Spleen (tissue), 11 donors: ENCODE measurements at regions not wholly inside any gene's neighbourhood (a gene's known extent, or its start where the extent isn't known, plus 50 kb on each side); places are given as distances from the start of the nearest gene placed in this dataset.

Experiments used
- DNase-seq: peaks from one replicate; pipeline ENCODE4 v3.0.0-alpha.2; 2020
- H3K27ac ChIP-seq, 8 donors: fragments of 200-600 bp; sonication (generic) in 7 of 8; 1 replicate in 4 of 8; 2 replicates in 4 of 8; pipeline versions ENCODE4 v1.5.0 to v1.8.0; 2016 to 2021; ENCODE audit warnings: inconsistent platforms in 4 of 8, mild to moderate bottlenecking in 4 of 8, moderate library complexity in 1 of 8
- H3K27me3 ChIP-seq, 7 donors: fragments of 200-600 bp; sonication (generic) in 6 of 7; replicated peaks in 1 of 7; 1 replicate in 4 of 7; 2 replicates in 3 of 7; pipeline versions ENCODE4 v1.5.0 to v1.8.0; 2016 to 2021; ENCODE audit warnings: inconsistent platforms in 3 of 7, mild to moderate bottlenecking in 1 of 7
- H3K36me3 ChIP-seq, 6 donors: fragments of 200-600 bp; sonication (generic) in 5 of 6; 1 replicate in 4 of 6; 2 replicates in 2 of 6; pipeline versions ENCODE4 v1.5.0 to v1.8.0; 2016 to 2021; ENCODE audit warnings: inconsistent platforms in 2 of 6
- H3K4me1 ChIP-seq, 6 donors: fragments of 200-600 bp; sonication (generic) in 5 of 6; 1 replicate in 3 of 6; 2 replicates in 3 of 6; pipeline versions ENCODE4 v1.5.0 to v1.8.0; 2016 to 2021; ENCODE audit warnings: inconsistent platforms in 3 of 6
- H3K4me3 ChIP-seq, 8 donors: fragments of 200-600 bp; sonication (generic) in 7 of 8; 1 replicate in 4 of 8; 2 replicates in 4 of 8; pipeline versions ENCODE4 v1.5.0 to v1.8.0; 2016 to 2021; ENCODE audit warnings: inconsistent platforms in 4 of 8, mild to moderate bottlenecking in 4 of 8, moderate library complexity in 2 of 8
- H3K9me3 ChIP-seq, 8 donors: fragments of 200-600 bp; sonication (generic) in 7 of 8; 1 replicate in 4 of 8; 2 replicates in 4 of 8; pipeline versions ENCODE4 v1.5.0 to v1.8.0; 2016 to 2021; ENCODE audit warnings: inconsistent platforms in 4 of 8
- POLR2A ChIP-seq, 3 donors: fragments of 450-650 bp; IDR thresholded peaks; one replicate each; pipeline ENCODE4 v1.5.1; 2017; ENCODE audit warnings: antibody characterized with exemption in 3 of 3, mild to moderate bottlenecking in 1 of 3
- POLR2AphosphoS5 ChIP-seq, 3 donors: sonication (generic); formaldehyde crosslinking; IDR thresholded peaks; one replicate each; pipeline ENCODE4 v1.5.1; 2017; ENCODE audit warnings: antibody characterized with exemption in 3 of 3
- WGBS, 5 donors: extraction: QIAGEN DNeasy Blood & Tissue Kit in 3 of 5; methylation state at CpG; one replicate each; pipeline versions ENCODE4 v1.1.5 to v1.1.7; 2013 to 2018; 5-methylcytosine and 5-hydroxymethylcytosine counted together
- intact Hi-C: fragments of 100-400 bp; cut with DNase I; formaldehyde crosslinking; loops from one replicate; pipeline ENCODE4 v1.15.0; 2023; ENCODE audit warnings: low total_unique reads
- TF ChIP-seq, protein P1 (sequence below), 11 experiments: fragments of 200-600 bp in 7 of 11; fragments of 450-650 bp in 4 of 11; sonication (generic) in 4 of 11; IDR thresholded peaks in 8 of 11; conservative IDR thresholded peaks in 3 of 11; 1 replicate in 7 of 11; 2 replicates in 4 of 11; pipeline versions ENCODE4 v1.4.0 to v1.8.0; 2016 to 2021; ENCODE audit warnings: antibody characterized with exemption in 11 of 11, inconsistent platforms in 4 of 11, mild to moderate bottlenecking in 1 of 11
- donor health status: healthy with polysubstance abuse.
- donor health status: DM: no; HTN: no; CAD: no; lungs with moderate emphysema.
- donor health status: DM: no; HTN: no; CAD: no.
- donor health status: Bipolar disorder and iron deficiency.
- donor health status: healthy.
- donor health status: DM: no; HTN: no; CAD: no.
- donor health status: DM: yes; HTN: yes; CAD: no.

DNA sequence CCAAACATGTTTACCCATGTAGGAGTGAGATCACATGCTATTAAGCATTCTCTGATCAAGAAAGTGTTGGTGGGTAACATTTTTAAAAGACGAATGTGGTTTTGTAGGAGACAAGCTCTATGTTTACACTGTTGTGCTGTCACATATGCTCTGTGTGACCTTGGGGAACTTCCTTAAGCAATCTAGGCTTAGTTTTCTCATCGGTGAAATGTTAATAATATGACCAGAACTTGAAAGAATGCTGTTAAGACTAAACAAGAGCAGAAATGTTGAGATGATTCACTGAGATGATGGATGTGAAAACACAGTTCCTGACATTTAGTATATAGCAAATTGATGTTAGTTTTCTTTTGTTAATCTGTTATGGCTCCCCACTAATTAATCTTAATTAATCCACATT is 860.9 kb upstream of the CNTNAP5 start:
- Histone ChIP-seq H3K4me1 (no peaks in the 10 kb centered on the region), H3K9me3 (peaks cover 0 to 21% (median 11%) of the 10 kb centered on the region in 8 donors), H3K27ac (no peak overlapping the region), H3K36me3 (no peaks in the 10 kb centered on the region), H3K27me3 (no peaks in the 10 kb centered on the region), H3K4me3 (no peak overlapping the region)
- DNase-seq, result no peak
- TF ChIP-seq, protein P1, sequence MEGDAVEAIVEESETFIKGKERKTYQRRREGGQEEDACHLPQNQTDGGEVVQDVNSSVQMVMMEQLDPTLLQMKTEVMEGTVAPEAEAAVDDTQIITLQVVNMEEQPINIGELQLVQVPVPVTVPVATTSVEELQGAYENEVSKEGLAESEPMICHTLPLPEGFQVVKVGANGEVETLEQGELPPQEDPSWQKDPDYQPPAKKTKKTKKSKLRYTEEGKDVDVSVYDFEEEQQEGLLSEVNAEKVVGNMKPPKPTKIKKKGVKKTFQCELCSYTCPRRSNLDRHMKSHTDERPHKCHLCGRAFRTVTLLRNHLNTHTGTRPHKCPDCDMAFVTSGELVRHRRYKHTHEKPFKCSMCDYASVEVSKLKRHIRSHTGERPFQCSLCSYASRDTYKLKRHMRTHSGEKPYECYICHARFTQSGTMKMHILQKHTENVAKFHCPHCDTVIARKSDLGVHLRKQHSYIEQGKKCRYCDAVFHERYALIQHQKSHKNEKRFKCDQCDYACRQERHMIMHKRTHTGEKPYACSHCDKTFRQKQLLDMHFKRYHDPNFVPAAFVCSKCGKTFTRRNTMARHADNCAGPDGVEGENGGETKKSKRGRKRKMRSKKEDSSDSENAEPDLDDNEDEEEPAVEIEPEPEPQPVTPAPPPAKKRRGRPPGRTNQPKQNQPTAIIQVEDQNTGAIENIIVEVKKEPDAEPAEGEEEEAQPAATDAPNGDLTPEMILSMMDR (IDR thresholded peaks at IDR 0.05 in 8 of 11, conservative IDR thresholded peaks at IDR 0.05 in 3 of 11), result no peak
- TF ChIP-seq POLR2AphosphoS5 (IDR thresholded peaks at IDR 0.05) (no peak), POLR2A (IDR thresholded peaks at IDR 0.05) (no peak)
- intact Hi-C loops, result no loop called here
- WGBS, 5 donors, result 37 to 66% (median 48%) methylated on average over 2 of the region's 2 CpGs

GRCh38 chr2:123165616-123166015 is 859.5 kb upstream of the CNTNAP5 start:
- DNase-seq, result no peak

GRCh38 chr2:123179526-123179925 is 845.6 kb upstream of the CNTNAP5 start:
- Histone ChIP-seq H3K9me3 (peaks cover 0 to 43% (median 22%) of the 10 kb centered on the region in 8 donors), H3K27me3 (no peaks in the 10 kb centered on the region), H3K36me3 (no peaks in the 10 kb centered on the region), H3K4me3 (no peak overlapping the region), H3K4me1 (no peaks in the 10 kb centered on the region), H3K27ac (no peak overlapping the region)
- 81 to 87% (median 83%) methylated on average over 3 of the region's 3 CpGs for WGBS, 5 donors
- TF ChIP-seq, protein P1 (IDR thresholded peaks at IDR 0.05 in 8 of 11, conservative IDR thresholded peaks at IDR 0.05 in 3 of 11), result no peak
- TF ChIP-seq POLR2A (IDR thresholded peaks at IDR 0.05) (no peak), POLR2AphosphoS5 (IDR thresholded peaks at IDR 0.05) (no peak)
- intact Hi-C loops, result no loop called here
- no peak for DNase-seq

More at GRCh38 chr2:123165616-123166015, 859.5 kb upstream of the CNTNAP5 start:
- Histone ChIP-seq H3K36me3 (no peaks in the 10 kb centered on the region), H3K27ac (no peak overlapping the region), H3K4me3 (no peak overlapping the region), H3K27me3 (no peaks in the 10 kb centered on the region), H3K9me3 (peaks cover 0 to 29% (median 13%) of the 10 kb centered on the region in 8 donors), H3K4me1 (no peaks in the 10 kb centered on the region)
- TF ChIP-seq POLR2A (IDR thresholded peaks at IDR 0.05), result no peak
- TF ChIP-seq, protein P1 (IDR thresholded peaks at IDR 0.05 in 8 of 11, conservative IDR thresholded peaks at IDR 0.05 in 3 of 11), result no peak
- no peak for TF ChIP-seq POLR2AphosphoS5 (IDR thresholded peaks at IDR 0.05)
- 70 to 90% (median 75%) methylated on average over 7 of the region's 7 CpGs for WGBS, 5 donors
- intact Hi-C loops, result no loop called here

- TF ChIP-seq, protein P1 (IDR thresholded peaks at IDR 0.05 in 8 of 11, conservative IDR thresholded peaks at IDR 0.05 in 3 of 11), result no peak
- no peak for TF ChIP-seq POLR2A (IDR thresholded peaks at IDR 0.05)
- no peak for DNase-seq
- H3K4me3 ChIP-seq, result no peak overlapping the region
- intact Hi-C loops, result no loop called here
- no peaks in the 10 kb centered on the region for H3K27me3 ChIP-seq
- no peaks in the 10 kb centered on the region for H3K36me3 ChIP-seq
- no peaks in the 10 kb centered on the region for H3K4me1 ChIP-seq
- WGBS, 5 donors, result 87 to 93% (median 91%) methylated on average over 4 of the region's 4 CpGs
- peaks cover 0 to 23% (median 11%) of the 10 kb centered on the region in 8 donors for H3K9me3 ChIP-seq
- no peak overlapping the region for H3K27ac ChIP-seq
Measured at GRCh38 chr2:123195957-123196356, 829.1 kb upstream of the CNTNAP5 start.
